Caco-2 (cell line): ENCODE measurements at regions not wholly inside any gene's neighbourhood (a gene's known extent, or its start where the extent isn't known, plus 50 kb on each side); places are given as distances from the start of the nearest gene placed in this dataset.

Source experiments
- BruUV-seq: library from RNA; stranded (reverse); fragments of 400-500 nt; replicated peaks from 2 replicates; lab custom pipeline; 2021; lab: Mats Ljungman, UMichigan
- CTCF ChIA-PET: fragments of 300-600 bp; sonication (Branson Sonifier 250); formaldehyde crosslinking; loops from one replicate; lab custom pipeline; 2022; ENCODE audit warnings: antibody characterized with exemption; lab: Charles Lee
- POLR2A ChIA-PET: fragments of 300-600 bp; sonication (Branson Sonifier 250); formaldehyde crosslinking; loops from one replicate; lab custom pipeline; 2022; ENCODE audit warnings: antibody characterized with exemption; lab: Charles Lee
- DNase-seq, 2 experiments: peaks; one replicate each; pipeline versions ENCODE4 v3.0.0 to v3.0.0-alpha.2; 2020 to 2022
- H3K27me3 ChIP-seq: replicated peaks from 2 replicates; pipeline ENCODE4 v1.6.0; 2011; ENCODE audit warnings: low read length; ENCODE audit not compliant: control insufficient read depth, insufficient read depth
- H3K36me3 ChIP-seq: 2 replicates; pipeline ENCODE4 v1.5.1; 2011; ENCODE audit warnings: low read length; ENCODE audit not compliant: control insufficient read depth, insufficient read depth
- H3K4me1 ChIP-seq: fragments of 250-450 bp; sonication (Bioruptor Pico); 2 replicates; pipeline ENCODE4 v1.5.1; 2020; ENCODE audit warnings: mild to moderate bottlenecking
- H3K4me3 ChIP-seq: 2 replicates; pipeline ENCODE4 v1.5.1; 2011; ENCODE audit warnings: low read depth, mild to moderate bottlenecking, control low read depth, low read length
- H3K9me3 ChIP-seq: fragments of 250-450 bp; sonication (Bioruptor Pico); 2 replicates; pipeline ENCODE4 v1.5.1; 2020; ENCODE audit warnings: mild to moderate bottlenecking, moderate library complexity
- H3K27ac Mint-ChIP-seq: one replicate; pipeline ENCODE4 v1.8.0; 2022; ENCODE audit warnings: mixed read lengths; ENCODE audit not compliant: unreplicated experiment
- H3K27me3 Mint-ChIP-seq: one replicate; pipeline ENCODE4 v1.8.0; 2022; ENCODE audit warnings: mixed read lengths; ENCODE audit not compliant: insufficient read depth, unreplicated experiment
- H3K36me3 Mint-ChIP-seq: one replicate; pipeline ENCODE4 v1.8.0; 2022; ENCODE audit warnings: mild to moderate bottlenecking, mixed read lengths; ENCODE audit not compliant: insufficient read depth, unreplicated experiment
- H3K4me1 Mint-ChIP-seq: one replicate; pipeline ENCODE4 v1.8.0; 2022; ENCODE audit warnings: low read depth, mixed read lengths; ENCODE audit not compliant: unreplicated experiment
- H3K4me3 Mint-ChIP-seq: one replicate; pipeline ENCODE4 v1.8.0; 2022; ENCODE audit warnings: mild to moderate bottlenecking, moderate library complexity, mixed read lengths; ENCODE audit not compliant: unreplicated experiment
- H3K9me3 Mint-ChIP-seq: one replicate; pipeline ENCODE4 v1.8.0; 2022; ENCODE audit warnings: mixed read lengths; ENCODE audit not compliant: unreplicated experiment
- intact Hi-C: fragments of 100-400 bp; cut with micrococcal nuclease; formaldehyde crosslinking; loops from one replicate; pipeline ENCODE4 v1.10.0; 2022; ENCODE audit not compliant: unreplicated experiment
- TF ChIP-seq, protein P1 (sequence below), 2 experiments: fragments of 200-600 bp in 1 of 2; IDR thresholded peaks; 1 replicate in 1 of 2; 2 replicates in 1 of 2; pipeline versions ENCODE4 v1.5.1 to v1.8.0; 2011 to 2022; ENCODE audit warnings: antibody characterized with exemption in 1 of 2, control low read depth in 1 of 2, inconsistent platforms in 1 of 2, low read depth in 1 of 2, low read length in 1 of 2, mild to moderate bottlenecking in 1 of 2, moderate library complexity in 1 of 2; ENCODE audit not compliant: insufficient read depth in 1 of 2, severe bottlenecking in 1 of 2, unreplicated experiment in 1 of 2

DNA sequence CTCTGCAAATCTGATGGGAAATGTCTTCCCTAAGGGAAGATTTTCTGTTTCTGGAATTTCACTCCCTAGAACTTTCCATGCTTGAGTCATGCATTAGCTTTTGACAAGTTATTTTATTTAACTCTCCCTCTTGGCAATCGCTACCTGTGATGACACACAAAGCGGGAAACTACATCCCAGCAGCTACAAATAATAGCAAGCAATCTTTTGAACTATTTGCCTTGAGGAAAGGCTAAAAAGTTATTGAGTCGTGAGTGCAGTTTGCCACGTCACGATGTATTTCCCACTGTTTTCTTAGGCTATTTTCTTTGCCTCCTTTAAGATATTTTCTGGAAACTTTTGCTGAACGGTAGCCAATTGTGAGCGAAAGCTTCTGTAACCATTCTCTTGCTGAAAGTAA is 353.3 kb upstream of the HTR2A start:
- no peak for DNase-seq
- ChIA-PET POLR2A (no interaction called here), CTCF (no interaction called here)
- Mint-ChIP-seq H3K4me1 (no peaks in the 10 kb centered on the region), H3K27me3 (peaks cover 11% of the 10 kb centered on the region), H3K9me3 (peaks cover 2% of the 10 kb centered on the region), H3K36me3 (no peaks in the 10 kb centered on the region), H3K27ac (no peak overlapping the region), H3K4me3 (no peak overlapping the region)
- Histone ChIP-seq H3K9me3 (no peaks in the 10 kb centered on the region), H3K27me3 (no peaks in the 10 kb centered on the region), H3K36me3 (no peaks in the 10 kb centered on the region), H3K4me1 (no peaks in the 10 kb centered on the region), H3K4me3 (no peak overlapping the region)
- intact Hi-C loops: no loop called here
- no TSS peak for BruUV-seq
- TF ChIP-seq, protein P1, sequence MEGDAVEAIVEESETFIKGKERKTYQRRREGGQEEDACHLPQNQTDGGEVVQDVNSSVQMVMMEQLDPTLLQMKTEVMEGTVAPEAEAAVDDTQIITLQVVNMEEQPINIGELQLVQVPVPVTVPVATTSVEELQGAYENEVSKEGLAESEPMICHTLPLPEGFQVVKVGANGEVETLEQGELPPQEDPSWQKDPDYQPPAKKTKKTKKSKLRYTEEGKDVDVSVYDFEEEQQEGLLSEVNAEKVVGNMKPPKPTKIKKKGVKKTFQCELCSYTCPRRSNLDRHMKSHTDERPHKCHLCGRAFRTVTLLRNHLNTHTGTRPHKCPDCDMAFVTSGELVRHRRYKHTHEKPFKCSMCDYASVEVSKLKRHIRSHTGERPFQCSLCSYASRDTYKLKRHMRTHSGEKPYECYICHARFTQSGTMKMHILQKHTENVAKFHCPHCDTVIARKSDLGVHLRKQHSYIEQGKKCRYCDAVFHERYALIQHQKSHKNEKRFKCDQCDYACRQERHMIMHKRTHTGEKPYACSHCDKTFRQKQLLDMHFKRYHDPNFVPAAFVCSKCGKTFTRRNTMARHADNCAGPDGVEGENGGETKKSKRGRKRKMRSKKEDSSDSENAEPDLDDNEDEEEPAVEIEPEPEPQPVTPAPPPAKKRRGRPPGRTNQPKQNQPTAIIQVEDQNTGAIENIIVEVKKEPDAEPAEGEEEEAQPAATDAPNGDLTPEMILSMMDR (IDR thresholded peaks at IDR 0.05; ENCODE audit: insufficient read depth in 1 of 2, low read depth in 1 of 2, low read length in 1 of 2, severe bottlenecking in 1 of 2, unreplicated experiment in 1 of 2): no peak

DNA sequence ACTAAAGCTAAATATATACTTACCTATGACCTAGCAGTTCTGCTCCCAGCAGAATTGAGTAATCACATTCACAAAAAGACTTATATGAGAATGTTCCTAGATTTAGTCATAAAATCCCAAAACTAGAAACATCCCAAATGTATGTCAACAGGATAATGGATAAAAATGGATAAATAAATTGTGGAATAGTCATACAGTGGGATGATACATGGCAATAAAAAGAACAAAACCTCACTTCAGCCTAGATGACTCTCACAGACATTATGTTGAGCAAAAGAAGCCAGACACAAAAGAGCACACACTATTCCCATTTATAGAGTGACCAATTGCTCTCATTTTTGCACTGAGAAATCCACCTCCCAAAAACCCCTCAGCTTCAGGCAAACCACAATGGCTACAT is 352.4 kb upstream of the HTR2A start:
- peaks cover 16% of the 10 kb centered on the region for H3K27me3 Mint-ChIP-seq
- peaks cover 8% of the 10 kb centered on the region for H3K9me3 Mint-ChIP-seq
- no peak overlapping the region for H3K4me3 Mint-ChIP-seq
- Histone ChIP-seq H3K4me3 (no peak overlapping the region), H3K9me3 (no peaks in the 10 kb centered on the region), H3K4me1 (no peaks in the 10 kb centered on the region), H3K36me3 (no peaks in the 10 kb centered on the region), H3K27me3 (no peaks in the 10 kb centered on the region)
- H3K36me3 Mint-ChIP-seq: no peaks in the 10 kb centered on the region
- BruUV-seq: no TSS peak
- H3K4me1 Mint-ChIP-seq: no peaks in the 10 kb centered on the region
- no peak overlapping the region for H3K27ac Mint-ChIP-seq
- TF ChIP-seq, protein P1 (IDR thresholded peaks at IDR 0.05; ENCODE audit: insufficient read depth in 1 of 2, low read depth in 1 of 2, low read length in 1 of 2, severe bottlenecking in 1 of 2, unreplicated experiment in 1 of 2): no peak
- CTCF ChIA-PET: no interaction called here
- POLR2A ChIA-PET: no interaction called here
- intact Hi-C loops: no loop called here
- no peak for DNase-seq

DNA sequence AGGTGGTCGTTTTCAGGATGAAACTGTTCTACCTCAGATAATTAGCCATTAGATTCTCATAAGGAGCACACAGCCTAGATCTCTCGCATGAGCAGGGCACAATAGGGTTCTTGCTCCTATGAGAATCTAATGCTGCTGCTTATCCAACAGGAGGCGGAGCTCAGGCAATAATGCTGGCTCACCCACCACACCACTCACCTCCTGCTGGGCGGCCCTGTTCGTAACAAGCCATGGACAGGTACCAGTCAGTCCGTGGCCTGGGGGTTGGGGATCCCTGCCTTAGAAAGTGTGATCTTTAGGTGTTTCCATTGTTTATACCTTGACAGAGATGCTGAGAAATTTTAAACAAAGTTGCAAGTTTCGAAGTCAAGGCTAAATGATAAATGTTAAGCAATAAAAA is 344.6 kb upstream of the HTR2A start:
- H3K4me1 Mint-ChIP-seq: peaks cover 7% of the 10 kb centered on the region
- H3K4me1 ChIP-seq: no peaks in the 10 kb centered on the region
- no peaks in the 10 kb centered on the region for H3K36me3 ChIP-seq
- intact Hi-C loops: no loop called here
- H3K4me3 ChIP-seq: no peak overlapping the region
- no peaks in the 10 kb centered on the region for H3K36me3 Mint-ChIP-seq
- DNase-seq: peak; percentile 20 to 38
- no peaks in the 10 kb centered on the region for H3K9me3 ChIP-seq
- no peaks in the 10 kb centered on the region for H3K27me3 ChIP-seq
- peaks cover 12% of the 10 kb centered on the region for H3K27me3 Mint-ChIP-seq
- no TSS peak for BruUV-seq
- POLR2A ChIA-PET: interaction anchor here (0.6 kb wide), 1 partner anchor 1013 kb away, joined by 3 read pairs; no protein-coding TSS in a partner anchor
- H3K4me3 Mint-ChIP-seq: no peak overlapping the region
- peaks cover 8% of the 10 kb centered on the region for H3K9me3 Mint-ChIP-seq
- TF ChIP-seq, protein P1 (IDR thresholded peaks at IDR 0.05; ENCODE audit: insufficient read depth in 1 of 2, low read depth in 1 of 2, low read length in 1 of 2, severe bottlenecking in 1 of 2, unreplicated experiment in 1 of 2): no peak
- CTCF ChIA-PET: interaction anchor here (1.0 kb wide), 1 partner anchor 31 kb away, joined by 3 read pairs; no protein-coding TSS in a partner anchor
- no peak overlapping the region for H3K27ac Mint-ChIP-seq
